ENCODE measurements at regions not wholly inside any gene's neighbourhood (a gene's known extent, or its start where the extent isn't known, plus 50 kb on each side); places are given as distances from the start of the nearest gene placed in this dataset.

- intact Hi-C loops (cut with DNase I; ENCODE audit: low total_unique reads) = no loop called here
- H3K27ac ChIP-seq = no peak overlapping the region
- H3K27me3 ChIP-seq = no peaks in the 10 kb centered on the region
- 78 to 80% methylated on average over 1 of the region's 1 CpG for WGBS, 2 donors (ENCODE audit: low coverage in 1 of 2)
- H3K4me3 ChIP-seq = no peak overlapping the region
- DNase-seq = no peak
- H3K36me3 ChIP-seq = no peaks in the 10 kb centered on the region
- peaks cover 0 to 4% of the 10 kb centered on the region in 2 donors for H3K9me3 ChIP-seq
- no peaks in the 10 kb centered on the region for H3K4me1 ChIP-seq
- in situ Hi-C loops (cut with MboI; ENCODE audit: low pct_ligation_motif_present in 1 of 4, low pct_unique_long_range_greater_than_20kb in 1 of 4, low sequenced_read_pairs in 3 of 4) = no loop called here
- TF ChIP-seq POLR2A (IDR thresholded peaks at IDR 0.05) = no peak
- TF ChIP-seq POLR2AphosphoS5 (IDR thresholded peaks at IDR 0.05) = no peak
- TF ChIP-seq, protein P1, sequence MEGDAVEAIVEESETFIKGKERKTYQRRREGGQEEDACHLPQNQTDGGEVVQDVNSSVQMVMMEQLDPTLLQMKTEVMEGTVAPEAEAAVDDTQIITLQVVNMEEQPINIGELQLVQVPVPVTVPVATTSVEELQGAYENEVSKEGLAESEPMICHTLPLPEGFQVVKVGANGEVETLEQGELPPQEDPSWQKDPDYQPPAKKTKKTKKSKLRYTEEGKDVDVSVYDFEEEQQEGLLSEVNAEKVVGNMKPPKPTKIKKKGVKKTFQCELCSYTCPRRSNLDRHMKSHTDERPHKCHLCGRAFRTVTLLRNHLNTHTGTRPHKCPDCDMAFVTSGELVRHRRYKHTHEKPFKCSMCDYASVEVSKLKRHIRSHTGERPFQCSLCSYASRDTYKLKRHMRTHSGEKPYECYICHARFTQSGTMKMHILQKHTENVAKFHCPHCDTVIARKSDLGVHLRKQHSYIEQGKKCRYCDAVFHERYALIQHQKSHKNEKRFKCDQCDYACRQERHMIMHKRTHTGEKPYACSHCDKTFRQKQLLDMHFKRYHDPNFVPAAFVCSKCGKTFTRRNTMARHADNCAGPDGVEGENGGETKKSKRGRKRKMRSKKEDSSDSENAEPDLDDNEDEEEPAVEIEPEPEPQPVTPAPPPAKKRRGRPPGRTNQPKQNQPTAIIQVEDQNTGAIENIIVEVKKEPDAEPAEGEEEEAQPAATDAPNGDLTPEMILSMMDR (IDR thresholded peaks at IDR 0.05) = no peak
- TF ChIP-seq EP300 (IDR thresholded peaks at IDR 0.05; ENCODE audit: low read depth) = no peak
Observed at GRCh38 chr10:106424981-106425380, 739.5 kb downstream of the SORCS1 start.

- Histone ChIP-seq H3K27ac (no peak overlapping the region), H3K27me3 (no peaks in the 10 kb centered on the region), H3K4me1 (no peaks in the 10 kb centered on the region), H3K9me3 (peaks cover 0 to 4% of the 10 kb centered on the region in 2 donors), H3K4me3 (no peak overlapping the region), H3K36me3 (no peaks in the 10 kb centered on the region)
- 91 to 100% methylated on average over 2 of the region's 2 CpGs for WGBS, 2 donors (ENCODE audit: low coverage in 1 of 2)
- no peak for DNase-seq
- intact Hi-C loops (cut with DNase I; ENCODE audit: low total_unique reads) = no loop called here
- TF ChIP-seq, protein P1 (IDR thresholded peaks at IDR 0.05) = no peak
- no peak for TF ChIP-seq EP300 (IDR thresholded peaks at IDR 0.05; ENCODE audit: low read depth)
- TF ChIP-seq POLR2A (IDR thresholded peaks at IDR 0.05) = no peak
- no peak for TF ChIP-seq POLR2AphosphoS5 (IDR thresholded peaks at IDR 0.05)
- in situ Hi-C loops (cut with MboI; ENCODE audit: low pct_ligation_motif_present in 1 of 4, low pct_unique_long_range_greater_than_20kb in 1 of 4, low sequenced_read_pairs in 3 of 4) = no loop called here
Observed at GRCh38 chr10:106424054-106424453, 740.5 kb downstream of the SORCS1 start.

DNA sequence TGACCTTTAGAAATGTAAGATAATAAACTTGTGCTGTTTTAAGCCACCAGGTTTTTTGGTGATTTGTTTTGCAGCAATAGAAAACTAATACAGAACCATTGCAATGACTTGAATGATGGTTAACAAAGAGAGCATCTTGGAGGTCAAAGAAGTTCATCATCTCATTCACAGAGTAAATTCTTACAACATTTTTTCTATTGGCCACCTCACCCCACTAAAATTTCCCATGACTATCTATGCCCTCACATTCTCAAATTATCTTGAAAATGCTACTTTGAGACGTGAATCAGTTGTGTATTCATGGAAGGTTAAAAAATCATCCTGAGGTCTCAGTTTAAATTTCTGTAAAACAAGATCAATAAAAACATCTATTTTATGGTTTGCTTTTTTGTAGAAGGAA is 754.2 kb downstream of the SORCS1 start:
- intact Hi-C loops (cut with DNase I; ENCODE audit: low total_unique reads) = no loop called here
- 38 to 41% methylated on average over 1 of the region's 1 CpG for WGBS, 2 donors (ENCODE audit: low coverage in 1 of 2)
- H3K27ac ChIP-seq = no peak overlapping the region
- no peaks in the 10 kb centered on the region for H3K36me3 ChIP-seq
- no peaks in the 10 kb centered on the region for H3K27me3 ChIP-seq
- DNase-seq = no peak
- in situ Hi-C loops (cut with MboI; ENCODE audit: low pct_ligation_motif_present in 1 of 4, low pct_unique_long_range_greater_than_20kb in 1 of 4, low sequenced_read_pairs in 3 of 4) = no loop called here
- no peak overlapping the region for H3K4me3 ChIP-seq
- no peak for TF ChIP-seq POLR2AphosphoS5 (IDR thresholded peaks at IDR 0.05)
- TF ChIP-seq, protein P1 (IDR thresholded peaks at IDR 0.05) = no peak
- TF ChIP-seq POLR2A (IDR thresholded peaks at IDR 0.05) = no peak
- TF ChIP-seq EP300 (IDR thresholded peaks at IDR 0.05; ENCODE audit: low read depth) = no peak
- no peaks in the 10 kb centered on the region for H3K9me3 ChIP-seq
- H3K4me1 ChIP-seq = no peaks in the 10 kb centered on the region

DNA sequence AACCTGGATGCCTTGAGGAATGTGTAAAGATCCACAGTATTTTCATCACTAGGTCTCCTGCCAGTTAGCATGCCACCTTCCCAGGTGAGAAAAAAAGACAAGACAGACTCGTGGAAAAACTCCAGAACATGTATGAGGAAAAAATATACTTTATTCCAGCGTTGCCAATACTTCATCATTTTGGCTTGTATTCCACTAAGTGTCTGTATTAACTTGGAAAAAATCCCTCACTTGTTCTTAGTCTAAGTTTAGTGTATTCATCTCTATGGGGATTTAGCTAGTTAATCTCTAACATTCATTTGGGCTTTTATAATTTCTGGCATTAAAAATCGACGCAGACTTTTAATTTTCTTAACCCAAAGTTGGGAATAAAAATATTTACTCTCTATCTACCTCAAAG is 759.4 kb downstream of the SORCS1 start:
- WGBS, 2 donors (ENCODE audit: low coverage in 1 of 2) = 49 to 69% methylated on average over 4 of the region's 4 CpGs
- no peaks in the 10 kb centered on the region for H3K4me1 ChIP-seq
- no peaks in the 10 kb centered on the region for H3K9me3 ChIP-seq
- no peaks in the 10 kb centered on the region for H3K27me3 ChIP-seq
- no peak overlapping the region for H3K4me3 ChIP-seq
- TF ChIP-seq EP300 (IDR thresholded peaks at IDR 0.05; ENCODE audit: low read depth) (no peak), POLR2AphosphoS5 (IDR thresholded peaks at IDR 0.05) (no peak)
- H3K36me3 ChIP-seq = no peaks in the 10 kb centered on the region
- intact Hi-C loops (cut with DNase I; ENCODE audit: low total_unique reads) (no loop called here), in situ Hi-C loops (cut with MboI; ENCODE audit: low pct_ligation_motif_present in 1 of 4, low pct_unique_long_range_greater_than_20kb in 1 of 4, low sequenced_read_pairs in 3 of 4) (no loop called here)
- no peak for DNase-seq
- no peak overlapping the region for H3K27ac ChIP-seq

DNA sequence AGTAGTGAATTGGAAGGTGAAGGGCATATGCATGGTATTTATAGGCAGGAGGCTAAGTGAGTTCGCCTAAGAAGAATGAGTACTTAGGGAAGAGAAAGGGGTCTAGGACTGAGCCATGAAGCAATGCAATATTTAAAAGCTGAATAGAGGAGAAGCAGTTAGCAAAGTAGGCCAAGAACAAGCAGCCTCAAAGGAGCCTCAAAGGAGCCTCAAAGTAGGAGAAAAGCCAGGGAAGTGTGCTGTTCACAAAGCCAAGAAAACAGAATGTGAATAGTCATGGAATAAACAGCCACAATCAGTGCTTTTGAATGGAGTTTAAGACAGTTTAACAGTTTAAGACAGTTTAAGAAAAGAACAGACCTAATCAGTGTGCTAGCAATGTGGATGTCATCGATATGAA is 762.0 kb downstream of the SORCS1 start:
- Histone ChIP-seq H3K36me3 (no peaks in the 10 kb centered on the region), H3K4me1 (no peaks in the 10 kb centered on the region), H3K4me3 (no peak overlapping the region), H3K27me3 (no peaks in the 10 kb centered on the region), H3K9me3 (no peaks in the 10 kb centered on the region), H3K27ac (no peak overlapping the region)
- intact Hi-C loops (cut with DNase I; ENCODE audit: low total_unique reads) (no loop called here), in situ Hi-C loops (cut with MboI; ENCODE audit: low pct_ligation_motif_present in 1 of 4, low pct_unique_long_range_greater_than_20kb in 1 of 4, low sequenced_read_pairs in 3 of 4) (no loop called here)
- TF ChIP-seq POLR2AphosphoS5 (IDR thresholded peaks at IDR 0.05) (no peak), POLR2A (IDR thresholded peaks at IDR 0.05) (no peak), EP300 (IDR thresholded peaks at IDR 0.05; ENCODE audit: low read depth) (no peak)
- TF ChIP-seq, protein P1 (IDR thresholded peaks at IDR 0.05) = no peak
- 81 to 94% methylated on average over 2 of the region's 2 CpGs for WGBS, 2 donors (ENCODE audit: low coverage in 1 of 2)
- DNase-seq = no peak
